HG02973 (cell line): ENCODE measurements at regions not wholly inside any gene's neighbourhood (a gene's known extent, or its start where the extent isn't known, plus 50 kb on each side); places are given as distances from the start of the nearest gene placed in this dataset.

Source experiments
- ATAC-seq: cut with Tn5 transposase; IDR thresholded peaks from one replicate; pipeline ENCODE4 v1.9.1; 2021; ENCODE audit warnings: moderate library complexity; ENCODE audit not compliant: unreplicated experiment

GRCh38 chr6:113421997-113422396 is 435.1 kb upstream of the MARCKS start:
- no peak for ATAC-seq

- ATAC-seq, result no peak
Observed at GRCh38 chr6:113423956-113424355, 433.2 kb upstream of the MARCKS start.

GRCh38 chr6:113425977-113426660 is 431.0 kb upstream of the MARCKS start:
- ATAC-seq, result no peak

- no peak for ATAC-seq
Observed at GRCh38 chr6:113427617-113428016, 429.5 kb upstream of the MARCKS start.

- ATAC-seq, result no peak
Observed at GRCh38 chr6:113428702-113429101, 428.4 kb upstream of the MARCKS start.

GRCh38 chr6:113432521-113433334 is 424.4 kb upstream of the MARCKS start:
- no peak for ATAC-seq

- no peak for ATAC-seq
Observed at GRCh38 chr6:113433335-113433991, 423.7 kb upstream of the MARCKS start.

GRCh38 chr6:113434641-113435040 is 422.5 kb upstream of the MARCKS start:
- no peak for ATAC-seq

GRCh38 chr6:113437566-113437965 is 419.6 kb upstream of the MARCKS start:
- ATAC-seq, result no peak

GRCh38 chr6:113439866-113440265 is 417.3 kb upstream of the MARCKS start:
- no peak for ATAC-seq

- ATAC-seq, result no peak
Observed at GRCh38 chr6:113442040-113442439, 415.1 kb upstream of the MARCKS start.

GRCh38 chr6:113445201-113445600 is 411.9 kb upstream of the MARCKS start:
- no peak for ATAC-seq

GRCh38 chr6:113447088-113447831 is 409.9 kb upstream of the MARCKS start:
- no peak for ATAC-seq

GRCh38 chr6:113449051-113449450 is 408.1 kb upstream of the MARCKS start:
- no peak for ATAC-seq

- no peak for ATAC-seq
Observed at GRCh38 chr6:113450061-113450465, 407.1 kb upstream of the MARCKS start.

GRCh38 chr6:113451049-113451448 is 406.1 kb upstream of the MARCKS start:
- ATAC-seq, result no peak

GRCh38 chr6:113457198-113457597 is 399.9 kb upstream of the MARCKS start:
- ATAC-seq, result no peak

- no peak for ATAC-seq
Observed at GRCh38 chr6:113457751-113458150, 399.4 kb upstream of the MARCKS start.

- no peak for ATAC-seq
Observed at GRCh38 chr6:113458368-113459010, 398.7 kb upstream of the MARCKS start.

- no peak for ATAC-seq
Observed at GRCh38 chr6:113461153-113461932, 395.8 kb upstream of the MARCKS start.
